KOPT-K1 (cell line): ENCODE measurements at regions not wholly inside any gene's neighbourhood (a gene's known extent, or its start where the extent isn't known, plus 50 kb on each side); places are given as distances from the start of the nearest gene placed in this dataset.

Experiments
- H3K27ac ChIP-seq: fragments of 200-600 bp; sonication (generic); 2 replicates; pipeline ENCODE4 v1.5.1; 2016; ENCODE audit warnings: antibody characterized with exemption, mild to moderate bottlenecking, low read depth, low read length; ENCODE audit not compliant: poor library complexity, severe bottlenecking
- H3K36me3 ChIP-seq: fragments of 200-600 bp; sonication (generic); 2 replicates; pipeline ENCODE4 v1.5.1; 2017; ENCODE audit warnings: antibody characterized with exemption, mild to moderate bottlenecking, low read length, moderate library complexity; ENCODE audit not compliant: insufficient read depth
- H3K9me3 ChIP-seq: fragments of 200-600 bp; sonication (generic); 2 replicates; pipeline ENCODE4 v1.5.1; 2017; ENCODE audit warnings: antibody characterized with exemption, low read length, mild to moderate bottlenecking; ENCODE audit not compliant: insufficient read depth, poor library complexity, severe bottlenecking

DNA sequence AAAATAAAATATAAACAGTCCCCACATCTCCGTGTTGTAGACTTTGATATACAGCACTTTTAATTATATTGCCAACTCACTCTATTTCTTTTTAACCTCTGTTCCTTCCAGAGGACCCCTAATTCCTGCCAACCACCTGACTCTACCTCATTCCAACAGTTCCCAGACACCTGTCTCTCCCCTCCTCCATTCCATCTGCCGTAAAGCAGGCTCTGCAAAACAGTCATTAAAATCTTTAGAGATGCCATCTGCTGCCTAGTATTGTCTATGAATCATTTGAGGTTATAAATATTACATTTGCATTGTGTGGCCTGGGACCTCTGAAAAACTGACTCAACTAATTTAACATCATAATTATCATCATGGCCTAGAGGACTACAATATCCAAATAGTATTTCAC is 148.8 kb upstream of the DCN start:
- Histone ChIP-seq H3K36me3 (no peaks in the 10 kb centered on the region), H3K27ac (no peak overlapping the region), H3K9me3 (no peaks in the 10 kb centered on the region)

DNA sequence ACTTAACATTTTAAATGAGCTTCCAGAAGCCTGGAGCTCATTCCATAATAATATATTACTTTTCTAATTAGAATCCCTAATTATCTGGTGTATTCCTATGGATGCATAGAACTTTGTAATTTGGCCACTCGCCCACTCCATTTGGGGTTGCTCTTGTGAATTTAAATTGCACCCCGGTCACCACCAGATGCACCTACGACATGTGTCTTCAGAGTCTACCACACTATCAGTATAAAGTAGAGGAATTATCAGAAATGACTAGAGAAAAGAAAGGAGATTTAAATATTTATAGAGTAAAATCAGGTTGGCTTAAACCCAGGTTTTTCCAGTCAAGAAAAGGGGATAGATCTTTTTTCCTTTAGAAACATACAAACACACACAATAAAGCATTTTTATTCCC is 145.8 kb upstream of the DCN start:
- Histone ChIP-seq H3K27ac (no peak overlapping the region), H3K36me3 (no peaks in the 10 kb centered on the region), H3K9me3 (no peaks in the 10 kb centered on the region)

DNA sequence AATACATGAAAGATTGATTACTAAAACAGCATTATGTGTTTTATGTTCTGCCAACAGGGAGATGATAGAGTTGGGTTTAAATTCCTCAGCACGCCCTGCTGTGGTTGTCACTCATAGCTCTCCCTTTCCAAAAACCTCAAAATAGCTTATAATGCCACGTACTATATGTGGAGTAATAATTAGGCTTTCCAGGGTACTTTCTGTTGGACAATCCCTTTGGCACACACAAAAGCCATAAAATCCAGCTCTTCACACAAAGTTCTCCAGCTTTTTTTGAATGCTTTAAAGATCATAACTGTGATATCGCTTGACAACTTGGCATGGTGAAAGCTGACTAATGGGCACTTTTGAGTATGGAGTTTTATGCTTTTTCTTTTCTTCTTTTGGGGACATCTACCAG is 145.3 kb upstream of the DCN start:
- Histone ChIP-seq H3K36me3 (no peaks in the 10 kb centered on the region), H3K9me3 (no peaks in the 10 kb centered on the region), H3K27ac (no peak overlapping the region)

- Histone ChIP-seq H3K36me3 (no peaks in the 10 kb centered on the region), H3K27ac (no peak overlapping the region), H3K9me3 (no peaks in the 10 kb centered on the region)
These were observed 144.5 kb upstream of the DCN start for GRCh38 chr12:91327131-91327530.

GRCh38 chr12:91326058-91327027 is 143.7 kb upstream of the DCN start:
- H3K27ac ChIP-seq = no peak overlapping the region

DNA sequence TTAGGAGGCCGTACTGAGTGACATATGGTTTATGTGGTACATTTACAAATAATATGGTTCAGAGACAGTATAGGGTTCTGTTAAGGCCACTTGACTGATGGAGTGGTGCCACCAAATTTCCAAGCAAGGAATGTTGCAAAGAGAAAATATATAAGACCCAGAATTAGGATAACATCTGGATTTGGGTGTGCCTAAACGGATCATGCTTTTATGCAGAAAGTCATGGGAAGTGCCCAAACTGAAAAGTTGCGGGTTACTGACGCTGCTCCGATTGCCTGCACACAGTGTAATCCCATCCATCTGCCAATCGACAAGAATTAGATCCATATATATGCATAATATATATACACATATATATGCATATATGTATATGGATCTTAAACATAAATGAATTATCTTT is 138.4 kb upstream of the DCN start:
- Histone ChIP-seq H3K27ac (no peak overlapping the region), H3K36me3 (no peaks in the 10 kb centered on the region), H3K9me3 (no peaks in the 10 kb centered on the region)

More at GRCh38 chr12:91326058-91327027, 143.7 kb upstream of the DCN start:
- Histone ChIP-seq H3K36me3 (no peaks in the 10 kb centered on the region), H3K9me3 (no peaks in the 10 kb centered on the region)

DNA sequence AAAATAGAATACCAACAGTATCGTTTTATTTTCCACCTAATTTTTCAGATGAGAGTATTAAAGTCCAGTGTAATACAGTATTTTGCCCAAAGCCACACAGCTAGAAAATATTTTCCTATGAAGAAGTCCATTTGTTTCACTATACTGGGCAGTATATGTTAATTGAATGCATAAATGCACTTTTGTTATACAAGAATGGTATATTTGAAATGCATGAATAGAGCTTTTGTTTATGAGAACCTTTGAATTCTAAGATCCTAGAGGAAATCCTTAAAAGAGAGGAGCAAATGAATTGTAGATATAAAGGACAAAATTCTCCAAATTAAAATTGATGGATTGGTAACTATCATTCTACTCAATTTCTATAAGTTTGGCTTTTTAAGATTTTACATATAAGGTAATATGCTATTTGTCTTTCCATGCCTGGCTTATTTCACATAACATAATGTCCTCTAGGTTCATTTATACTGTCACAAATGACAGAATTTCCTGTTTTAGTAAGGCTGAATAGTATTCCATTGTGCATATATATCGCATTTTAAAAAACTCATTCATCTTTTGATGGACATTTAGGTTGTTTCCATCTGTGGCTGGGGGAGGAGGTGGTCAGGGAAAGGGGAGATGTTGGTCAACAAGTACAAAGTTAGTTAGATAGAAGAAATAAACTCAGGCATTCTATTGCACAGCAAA is 136.6 kb upstream of the DCN start:
- Histone ChIP-seq H3K9me3 (no peaks in the 10 kb centered on the region), H3K27ac (no peak overlapping the region), H3K36me3 (no peaks in the 10 kb centered on the region)

DNA sequence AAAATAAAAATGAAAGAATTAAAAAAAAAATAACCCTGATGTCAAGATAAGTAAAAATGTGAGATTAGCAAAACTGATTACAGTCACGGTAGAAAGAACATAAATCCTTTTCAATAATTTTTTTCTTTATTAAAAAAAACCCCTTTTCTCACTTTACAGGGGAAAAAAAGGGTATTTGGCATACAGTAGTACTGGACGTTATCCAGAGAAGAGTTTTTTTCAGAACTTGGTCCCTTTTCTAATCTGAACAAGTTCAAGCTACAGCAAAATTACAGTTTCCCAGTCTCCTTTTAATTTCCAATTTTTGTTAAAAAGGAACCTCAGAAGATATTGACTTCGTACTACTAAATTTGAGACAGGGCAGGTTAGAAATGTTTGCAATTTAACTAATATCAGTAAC is 134.7 kb upstream of the DCN start:
- Histone ChIP-seq H3K27ac (no peak overlapping the region), H3K36me3 (no peaks in the 10 kb centered on the region), H3K9me3 (no peaks in the 10 kb centered on the region)

DNA sequence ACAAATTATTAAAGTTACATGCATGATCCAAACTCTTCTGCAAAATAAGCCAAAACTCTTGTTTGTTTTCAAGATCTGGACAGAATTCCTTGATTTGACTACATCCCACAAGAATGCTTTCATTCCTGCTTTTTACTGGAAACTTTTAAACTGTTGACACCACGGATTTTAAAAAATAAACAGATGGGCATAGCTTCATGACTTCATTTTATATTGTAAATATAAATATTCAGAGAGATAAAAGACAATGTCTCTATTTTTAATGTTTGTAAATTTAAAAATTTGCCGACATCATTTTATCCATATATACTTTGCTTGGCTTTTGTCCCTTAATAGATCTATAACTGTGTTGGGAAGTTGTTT is 134.3 kb upstream of the DCN start:
- Histone ChIP-seq H3K36me3 (no peaks in the 10 kb centered on the region), H3K9me3 (no peaks in the 10 kb centered on the region), H3K27ac (no peak overlapping the region)

GRCh38 chr12:91316161-91316906 is 133.7 kb upstream of the DCN start:
- H3K36me3 ChIP-seq = no peaks in the 10 kb centered on the region
- H3K27ac ChIP-seq = no peak overlapping the region
- no peaks in the 10 kb centered on the region for H3K9me3 ChIP-seq

DNA sequence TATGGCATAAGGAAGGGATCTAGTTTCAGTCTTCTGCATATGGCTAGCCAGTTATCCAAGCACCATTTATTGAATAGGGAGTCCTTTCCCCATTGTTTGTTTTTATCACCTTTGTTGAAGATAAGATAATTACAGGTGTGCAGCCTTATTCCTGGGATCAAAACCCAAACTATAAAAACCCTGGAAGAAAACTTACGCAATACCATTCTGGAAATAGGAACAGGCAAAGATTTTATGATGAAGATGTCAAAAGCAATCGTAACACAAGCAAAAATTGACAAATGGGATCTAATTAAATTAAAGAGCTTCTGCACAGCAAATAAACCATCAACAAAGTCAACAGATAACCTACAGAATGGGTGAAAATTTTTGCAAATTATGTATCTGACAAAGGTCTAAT is 128.5 kb upstream of the DCN start:
- Histone ChIP-seq H3K36me3 (no peaks in the 10 kb centered on the region), H3K27ac (no peak overlapping the region), H3K9me3 (no peaks in the 10 kb centered on the region)

GRCh38 chr12:91309450-91309849 is 126.8 kb upstream of the DCN start:
- Histone ChIP-seq H3K36me3 (no peaks in the 10 kb centered on the region), H3K9me3 (no peaks in the 10 kb centered on the region), H3K27ac (no peak overlapping the region)

DNA sequence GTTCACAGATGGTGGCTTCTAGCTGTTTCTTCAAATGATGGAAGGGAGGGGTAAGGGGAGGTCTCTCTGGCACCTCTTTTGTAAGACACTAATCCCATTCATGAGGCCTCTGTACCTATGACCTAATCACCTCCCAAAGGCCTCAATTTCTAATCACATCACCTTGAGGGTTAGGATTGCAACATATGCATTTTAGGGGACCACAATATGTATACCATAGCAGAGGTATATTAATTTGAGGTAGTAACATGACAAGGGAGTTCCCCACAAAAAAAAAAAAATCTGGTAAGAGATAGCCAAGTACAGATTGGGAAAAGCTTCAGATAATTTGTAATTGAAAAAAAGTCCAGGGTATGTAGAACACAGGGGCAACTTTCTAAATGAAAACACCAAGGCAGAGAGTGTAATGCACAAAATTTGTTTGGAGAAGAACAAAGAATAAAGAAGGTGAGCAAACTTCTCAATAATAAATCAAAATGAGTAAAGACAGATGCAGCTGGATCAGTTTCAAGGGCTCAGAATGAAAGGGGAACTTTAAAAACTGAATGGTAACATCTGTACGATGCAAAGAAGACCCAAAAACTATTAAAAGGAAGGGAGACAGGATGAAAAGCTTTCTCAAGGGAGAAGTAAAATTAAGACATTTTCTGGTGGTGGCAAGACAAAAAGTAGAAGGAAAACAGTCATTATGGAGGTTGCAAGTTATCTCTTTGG is 125.5 kb upstream of the DCN start:
- Histone ChIP-seq H3K9me3 (no peaks in the 10 kb centered on the region), H3K36me3 (no peaks in the 10 kb centered on the region), H3K27ac (no peak overlapping the region)

DNA sequence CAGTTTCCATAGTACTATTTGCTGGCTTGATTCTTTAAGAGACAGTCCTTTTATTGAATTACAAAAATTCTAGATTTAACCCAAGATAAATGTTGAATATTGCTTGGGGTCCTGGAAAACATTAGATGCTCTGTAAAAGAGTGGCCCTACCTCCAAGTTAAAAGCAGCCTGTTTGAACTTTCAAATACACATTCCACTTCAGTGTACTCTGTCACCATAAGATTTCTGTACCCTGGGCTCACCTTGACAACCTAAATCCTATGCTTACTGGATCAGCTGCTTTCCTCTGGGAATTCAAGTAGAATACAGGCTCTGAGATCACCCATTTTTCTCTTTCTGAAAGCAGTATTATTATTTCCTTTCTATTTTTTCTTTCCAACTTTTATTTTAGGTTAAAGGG is 107.7 kb upstream of the DCN start:
- H3K9me3 ChIP-seq = no peaks in the 10 kb centered on the region
- no peaks in the 10 kb centered on the region for H3K36me3 ChIP-seq
- H3K27ac ChIP-seq = no peak overlapping the region

DNA sequence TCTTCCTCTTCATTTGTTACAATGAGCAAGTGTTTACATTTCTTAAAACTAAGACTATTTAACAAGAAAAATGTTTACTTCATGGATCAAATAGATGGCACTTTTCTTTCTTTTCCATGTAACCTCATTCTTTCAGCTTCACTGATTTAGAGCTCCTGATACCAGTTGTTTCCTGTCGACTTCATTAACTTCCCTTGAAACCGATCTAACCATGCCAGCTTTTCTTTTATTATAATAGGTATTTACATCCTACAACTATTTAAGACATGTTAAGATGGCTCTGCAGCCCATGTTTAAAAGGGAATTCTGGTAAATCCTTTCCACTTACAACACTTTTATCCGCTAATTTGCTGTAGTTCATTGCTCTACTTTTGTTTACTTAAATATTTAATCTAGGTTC is 107.3 kb upstream of the DCN start:
- H3K27ac ChIP-seq = no peak overlapping the region
- no peaks in the 10 kb centered on the region for H3K36me3 ChIP-seq

More for the DNA sequence above, 107.3 kb upstream of the DCN start:
- no peaks in the 10 kb centered on the region for H3K9me3 ChIP-seq
